ENCODE measurements at regions not wholly inside any gene's neighbourhood (a gene's known extent, or its start where the extent isn't known, plus 50 kb on each side); places are given as distances from the start of the nearest gene placed in this dataset.

DNA sequence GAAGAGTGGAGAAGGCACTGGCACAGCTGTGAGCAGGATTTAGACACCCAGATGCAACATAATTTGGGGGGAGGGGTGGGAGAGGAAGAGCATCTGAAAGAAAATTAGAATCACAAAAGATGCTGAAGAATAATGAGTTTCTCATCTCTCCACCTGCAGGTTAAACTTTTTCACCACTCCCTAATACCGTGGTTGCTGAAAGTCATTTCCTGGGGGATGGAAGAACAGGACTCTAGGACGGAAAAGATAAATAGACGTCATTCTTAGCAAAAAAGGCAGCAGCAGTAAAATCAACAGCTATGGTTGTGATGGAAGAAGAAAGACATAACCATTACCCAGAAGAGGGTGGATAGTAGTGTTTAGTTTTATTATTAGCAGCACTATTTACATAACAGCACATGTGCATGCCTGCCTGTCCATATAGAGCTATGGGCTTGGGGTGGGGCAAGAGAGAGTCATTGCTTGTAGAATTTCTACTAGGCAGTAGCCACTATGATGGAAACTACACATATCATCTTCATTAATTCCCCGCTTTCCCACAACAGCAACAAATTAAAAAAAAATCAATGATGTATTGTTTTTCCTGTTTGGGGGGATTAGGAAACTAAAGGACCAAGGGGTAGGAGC lies 212.2 kb downstream of the TRIB2 start:
- H2AFZ ChIP-seq (replicated peaks), result no peak overlapping the region
- Mint-ChIP-seq H3K4me1 (peaks cover 26% of the 10 kb centered on the region), H3K9me3 (peaks cover 6% of the 10 kb centered on the region), H3K36me3 (no peaks in the 10 kb centered on the region), H3K4me3 (no peak overlapping the region), H3K27ac (no peak overlapping the region), H3K27me3 (ENCODE audit: insufficient read depth, low read depth) (peaks cover 2% of the 10 kb centered on the region)
- H3K79me2 ChIP-seq (ENCODE audit: low read depth), result no peaks in the 10 kb centered on the region
- H3K9ac ChIP-seq, result no peak overlapping the region
- H3F3A ChIP-seq (ENCODE audit: low read depth), result no peaks in the 10 kb centered on the region
- no peaks in the 10 kb centered on the region for H3K9me3 ChIP-seq (ENCODE audit: low read depth)
- H3K4me2 ChIP-seq, result peak overlapping the region; percentile 51
- H3K4me1 ChIP-seq, result peaks cover 19% of the 10 kb centered on the region
- H3K27me3 ChIP-seq, result no peaks in the 10 kb centered on the region
- DNase-seq (ENCODE audit: low spot score), result peak; percentile 38
- TF ChIP-seq EZH2 (IDR thresholded peaks at IDR 0.05) (no peak), EZH2phosphoT487 (IDR thresholded peaks at IDR 0.05) (no peak)
- TF ChIP-seq, protein P1, sequence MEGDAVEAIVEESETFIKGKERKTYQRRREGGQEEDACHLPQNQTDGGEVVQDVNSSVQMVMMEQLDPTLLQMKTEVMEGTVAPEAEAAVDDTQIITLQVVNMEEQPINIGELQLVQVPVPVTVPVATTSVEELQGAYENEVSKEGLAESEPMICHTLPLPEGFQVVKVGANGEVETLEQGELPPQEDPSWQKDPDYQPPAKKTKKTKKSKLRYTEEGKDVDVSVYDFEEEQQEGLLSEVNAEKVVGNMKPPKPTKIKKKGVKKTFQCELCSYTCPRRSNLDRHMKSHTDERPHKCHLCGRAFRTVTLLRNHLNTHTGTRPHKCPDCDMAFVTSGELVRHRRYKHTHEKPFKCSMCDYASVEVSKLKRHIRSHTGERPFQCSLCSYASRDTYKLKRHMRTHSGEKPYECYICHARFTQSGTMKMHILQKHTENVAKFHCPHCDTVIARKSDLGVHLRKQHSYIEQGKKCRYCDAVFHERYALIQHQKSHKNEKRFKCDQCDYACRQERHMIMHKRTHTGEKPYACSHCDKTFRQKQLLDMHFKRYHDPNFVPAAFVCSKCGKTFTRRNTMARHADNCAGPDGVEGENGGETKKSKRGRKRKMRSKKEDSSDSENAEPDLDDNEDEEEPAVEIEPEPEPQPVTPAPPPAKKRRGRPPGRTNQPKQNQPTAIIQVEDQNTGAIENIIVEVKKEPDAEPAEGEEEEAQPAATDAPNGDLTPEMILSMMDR (IDR thresholded peaks at IDR 0.05), result no peak
- H3K36me3 ChIP-seq, result no peaks in the 10 kb centered on the region
- H3K4me3 ChIP-seq, result no peak overlapping the region
- H3K27ac ChIP-seq, result no peak overlapping the region
- H4K20me1 ChIP-seq (ENCODE audit: low read depth), result no peaks in the 10 kb centered on the region

DNA sequence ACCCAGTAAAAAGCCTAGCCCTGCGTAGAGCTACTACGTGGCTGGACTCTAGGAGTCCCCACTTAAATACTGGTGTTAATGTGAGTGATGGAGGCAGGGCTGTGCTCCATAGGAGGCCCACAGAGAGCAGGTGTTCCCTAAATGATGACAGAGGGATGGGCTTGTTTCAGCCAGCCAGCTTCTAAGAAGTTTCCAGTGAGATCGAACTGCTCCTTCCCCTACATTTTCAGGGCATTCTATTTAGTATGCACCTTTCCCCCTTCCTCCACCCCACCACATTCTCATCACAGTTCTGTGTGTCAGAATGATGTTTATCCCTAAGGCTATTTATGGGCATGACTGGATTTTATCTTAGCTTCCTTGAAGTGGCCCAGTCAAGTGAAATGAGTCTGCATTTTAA lies 213.0 kb downstream of the TRIB2 start:
- DNase-seq (ENCODE audit: low spot score), result peak; percentile 3
- Histone ChIP-seq H3K79me2 (ENCODE audit: low read depth) (no peaks in the 10 kb centered on the region), H3K9me3 (ENCODE audit: low read depth) (no peaks in the 10 kb centered on the region), H3K4me2 (peak overlapping the region; percentile 43), H3K9ac (no peak overlapping the region), H2AFZ (replicated peaks) (no peak overlapping the region), H3K4me3 (no peak overlapping the region), H3K4me1 (peaks cover 19% of the 10 kb centered on the region), H3K27ac (no peak overlapping the region), H3K27me3 (no peaks in the 10 kb centered on the region), H3F3A (ENCODE audit: low read depth) (no peaks in the 10 kb centered on the region), H4K20me1 (ENCODE audit: low read depth) (no peaks in the 10 kb centered on the region), H3K36me3 (no peaks in the 10 kb centered on the region)
- H3K27ac Mint-ChIP-seq, result no peak overlapping the region
- H3K4me3 Mint-ChIP-seq, result no peak overlapping the region
- peaks cover 31% of the 10 kb centered on the region for H3K4me1 Mint-ChIP-seq
- TF ChIP-seq EZH2 (IDR thresholded peaks at IDR 0.05), result no peak
- TF ChIP-seq, protein P1 (IDR thresholded peaks at IDR 0.05), result no peak
- no peak for TF ChIP-seq EZH2phosphoT487 (IDR thresholded peaks at IDR 0.05)
- H3K36me3 Mint-ChIP-seq, result no peaks in the 10 kb centered on the region
- H3K27me3 Mint-ChIP-seq (ENCODE audit: insufficient read depth, low read depth), result peaks cover 2% of the 10 kb centered on the region
- H3K9me3 Mint-ChIP-seq, result peaks cover 6% of the 10 kb centered on the region

GRCh38 chr2:12930391-12930790 lies 213.7 kb downstream of the TRIB2 start:
- Histone ChIP-seq H3K4me3 (no peak overlapping the region), H3K9ac (no peak overlapping the region), H3K27me3 (no peaks in the 10 kb centered on the region), H4K20me1 (ENCODE audit: low read depth) (no peaks in the 10 kb centered on the region), H2AFZ (replicated peaks) (no peak overlapping the region), H3K36me3 (no peaks in the 10 kb centered on the region), H3K4me2 (no peak overlapping the region), H3K79me2 (ENCODE audit: low read depth) (no peaks in the 10 kb centered on the region), H3K9me3 (ENCODE audit: low read depth) (no peaks in the 10 kb centered on the region), H3K27ac (no peak overlapping the region), H3K4me1 (peaks cover 19% of the 10 kb centered on the region), H3F3A (ENCODE audit: low read depth) (no peaks in the 10 kb centered on the region)
- Mint-ChIP-seq H3K27me3 (ENCODE audit: insufficient read depth, low read depth) (peaks cover 2% of the 10 kb centered on the region), H3K36me3 (no peaks in the 10 kb centered on the region), H3K9me3 (peaks cover 6% of the 10 kb centered on the region), H3K4me3 (no peak overlapping the region), H3K4me1 (peaks cover 37% of the 10 kb centered on the region), H3K27ac (no peak overlapping the region)
- TF ChIP-seq EZH2 (IDR thresholded peaks at IDR 0.05) (no peak), EZH2phosphoT487 (IDR thresholded peaks at IDR 0.05) (no peak)
- TF ChIP-seq, protein P1 (IDR thresholded peaks at IDR 0.05), result no peak
- no peak for DNase-seq (ENCODE audit: low spot score)
